ENCODE measurements at regions not wholly inside any gene's neighbourhood (a gene's known extent, or its start where the extent isn't known, plus 50 kb on each side); places are given as distances from the start of the nearest gene placed in this dataset.

- TF ChIP-seq, protein P1, sequence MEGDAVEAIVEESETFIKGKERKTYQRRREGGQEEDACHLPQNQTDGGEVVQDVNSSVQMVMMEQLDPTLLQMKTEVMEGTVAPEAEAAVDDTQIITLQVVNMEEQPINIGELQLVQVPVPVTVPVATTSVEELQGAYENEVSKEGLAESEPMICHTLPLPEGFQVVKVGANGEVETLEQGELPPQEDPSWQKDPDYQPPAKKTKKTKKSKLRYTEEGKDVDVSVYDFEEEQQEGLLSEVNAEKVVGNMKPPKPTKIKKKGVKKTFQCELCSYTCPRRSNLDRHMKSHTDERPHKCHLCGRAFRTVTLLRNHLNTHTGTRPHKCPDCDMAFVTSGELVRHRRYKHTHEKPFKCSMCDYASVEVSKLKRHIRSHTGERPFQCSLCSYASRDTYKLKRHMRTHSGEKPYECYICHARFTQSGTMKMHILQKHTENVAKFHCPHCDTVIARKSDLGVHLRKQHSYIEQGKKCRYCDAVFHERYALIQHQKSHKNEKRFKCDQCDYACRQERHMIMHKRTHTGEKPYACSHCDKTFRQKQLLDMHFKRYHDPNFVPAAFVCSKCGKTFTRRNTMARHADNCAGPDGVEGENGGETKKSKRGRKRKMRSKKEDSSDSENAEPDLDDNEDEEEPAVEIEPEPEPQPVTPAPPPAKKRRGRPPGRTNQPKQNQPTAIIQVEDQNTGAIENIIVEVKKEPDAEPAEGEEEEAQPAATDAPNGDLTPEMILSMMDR (IDR thresholded peaks at IDR 0.05; ENCODE audit: insufficient read depth, low read length), result no peak
- TF ChIP-seq POLR2AphosphoS5 (IDR thresholded peaks at IDR 0.05; ENCODE audit: low read depth), result no peak
- TF ChIP-seq SPI1 (IDR thresholded peaks at IDR 0.05; ENCODE audit: borderline replicate concordance, low read depth), result no peak
These were observed 133.3 kb downstream of the OSR1 start for GRCh38 chr2:19225126-19225525.
